Neural progenitor cell (in vitro differentiated cells): ENCODE measurements at regions not wholly inside any gene's neighbourhood (a gene's known extent, or its start where the extent isn't known, plus 50 kb on each side); places are given as distances from the start of the nearest gene placed in this dataset.

ENCODE experiments used
- CTCF ChIP-seq: fragments of 200-600 bp; sonication (generic); IDR thresholded peaks from 2 replicates; pipeline ENCODE4 v1.5.1; 2017; ENCODE audit warnings: antibody characterized with exemption, mild to moderate bottlenecking
- EZH2phosphoT487 ChIP-seq: fragments of 200-600 bp; sonication (generic); IDR thresholded peaks from 2 replicates; pipeline ENCODE4 v1.6.1; 2017; ENCODE audit warnings: antibody characterized with exemption

GRCh38 chr1:187630653-187631380 lies 802.1 kb downstream of the PLA2G4A start:
- TF ChIP-seq CTCF (no peak), EZH2phosphoT487 (no peak)
